22Rv1 (cell line): ENCODE measurements at regions not wholly inside any gene's neighbourhood (a gene's known extent, or its start where the extent isn't known, plus 50 kb on each side); places are given as distances from the start of the nearest gene placed in this dataset.

Source experiments
- ZFX ChIP-seq: fragments of 450-650 bp; IDR thresholded peaks from 2 replicates; pipeline ENCODE4 v1.6.1; 2017; ENCODE audit warnings: antibody characterized with exemption, borderline replicate concordance
- TF ChIP-seq, protein P1 (sequence below): fragments of 450-650 bp; IDR thresholded peaks from 2 replicates; pipeline ENCODE4 v1.5.1; 2017; ENCODE audit warnings: mild to moderate bottlenecking

GRCh38 chr7:69489533-69489932, 108.7 kb upstream of the AUTS2 start:
- TF ChIP-seq, protein P1, sequence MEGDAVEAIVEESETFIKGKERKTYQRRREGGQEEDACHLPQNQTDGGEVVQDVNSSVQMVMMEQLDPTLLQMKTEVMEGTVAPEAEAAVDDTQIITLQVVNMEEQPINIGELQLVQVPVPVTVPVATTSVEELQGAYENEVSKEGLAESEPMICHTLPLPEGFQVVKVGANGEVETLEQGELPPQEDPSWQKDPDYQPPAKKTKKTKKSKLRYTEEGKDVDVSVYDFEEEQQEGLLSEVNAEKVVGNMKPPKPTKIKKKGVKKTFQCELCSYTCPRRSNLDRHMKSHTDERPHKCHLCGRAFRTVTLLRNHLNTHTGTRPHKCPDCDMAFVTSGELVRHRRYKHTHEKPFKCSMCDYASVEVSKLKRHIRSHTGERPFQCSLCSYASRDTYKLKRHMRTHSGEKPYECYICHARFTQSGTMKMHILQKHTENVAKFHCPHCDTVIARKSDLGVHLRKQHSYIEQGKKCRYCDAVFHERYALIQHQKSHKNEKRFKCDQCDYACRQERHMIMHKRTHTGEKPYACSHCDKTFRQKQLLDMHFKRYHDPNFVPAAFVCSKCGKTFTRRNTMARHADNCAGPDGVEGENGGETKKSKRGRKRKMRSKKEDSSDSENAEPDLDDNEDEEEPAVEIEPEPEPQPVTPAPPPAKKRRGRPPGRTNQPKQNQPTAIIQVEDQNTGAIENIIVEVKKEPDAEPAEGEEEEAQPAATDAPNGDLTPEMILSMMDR: no peak
- no peak for TF ChIP-seq ZFX
